ENCODE measurements at regions not wholly inside any gene's neighbourhood (a gene's known extent, or its start where the extent isn't known, plus 50 kb on each side); places are given as distances from the start of the nearest gene placed in this dataset.
A peak's percentile ranks its signal among the peaks of the same experiment; 100 is the strongest.

- WGBS, 2 donors = 39 to 42% methylated on average over 5 of the region's 5 CpGs
- H3K9me3 ChIP-seq = no peaks in the 10 kb centered on the region
- H3K4me1 ChIP-seq = peaks cover 0 to 18% (median 4%) of the 10 kb centered on the region in 9 donors
- intact Hi-C loops (cut with DNase I) = loop anchor here in 1 of 10 donors (10.0 kb wide), 1 partner anchor 371 kb away; no protein-coding TSS in a partner anchor
- no peaks in the 10 kb centered on the region for H3K36me3 ChIP-seq
- no peaks in the 10 kb centered on the region for H3K27me3 ChIP-seq
- ATAC-seq = peak in 5 of 8 donors; percentile 39 to 80 (median 54)
- no peak for DNase-seq
- no peak for TF ChIP-seq CTCF (IDR thresholded peaks at IDR 0.05)
- no peak overlapping the region for H3K4me3 ChIP-seq
- peak overlapping the region in 6 of 10 donors; percentile 2 to 48 (median 30) for H3K27ac ChIP-seq
Observed at GRCh38 chr3:102195198-102195948, 239.4 kb upstream of the ZPLD1 start.

DNA sequence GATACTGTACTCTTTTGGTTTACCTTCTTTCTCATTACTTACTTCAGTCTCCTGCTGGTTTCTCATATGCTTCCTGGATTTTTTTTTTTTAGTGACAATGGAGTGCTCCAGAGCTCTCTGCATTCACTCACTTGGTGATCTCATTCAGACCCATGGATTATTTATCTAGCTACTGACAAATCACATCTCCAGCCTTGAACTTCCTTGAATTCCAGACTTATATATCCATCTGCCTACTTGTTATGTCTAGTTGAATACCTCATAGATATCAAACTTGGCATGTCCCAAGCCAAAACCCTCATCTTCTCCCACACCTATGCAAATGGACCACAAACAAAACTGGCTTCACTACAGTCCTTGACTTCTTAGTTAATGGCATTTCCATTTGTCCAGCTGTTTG lies 234.7 kb upstream of the ZPLD1 start:
- H3K9me3 ChIP-seq = peaks cover 0 to 7% (median 0%) of the 10 kb centered on the region in 11 donors
- H3K27ac ChIP-seq = no peak overlapping the region
- H3K4me1 ChIP-seq = peaks cover 0 to 11% (median 3%) of the 10 kb centered on the region in 9 donors
- H3K36me3 ChIP-seq = no peaks in the 10 kb centered on the region
- ATAC-seq (no peak), DNase-seq (no peak)
- no peaks in the 10 kb centered on the region for H3K27me3 ChIP-seq
- intact Hi-C loops (cut with DNase I) = loop anchor here in 1 of 10 donors (10.0 kb wide), 1 partner anchor 115 kb away; no protein-coding TSS in a partner anchor
- H3K4me3 ChIP-seq = no peak overlapping the region
- no peak for TF ChIP-seq CTCF (IDR thresholded peaks at IDR 0.05)

DNA sequence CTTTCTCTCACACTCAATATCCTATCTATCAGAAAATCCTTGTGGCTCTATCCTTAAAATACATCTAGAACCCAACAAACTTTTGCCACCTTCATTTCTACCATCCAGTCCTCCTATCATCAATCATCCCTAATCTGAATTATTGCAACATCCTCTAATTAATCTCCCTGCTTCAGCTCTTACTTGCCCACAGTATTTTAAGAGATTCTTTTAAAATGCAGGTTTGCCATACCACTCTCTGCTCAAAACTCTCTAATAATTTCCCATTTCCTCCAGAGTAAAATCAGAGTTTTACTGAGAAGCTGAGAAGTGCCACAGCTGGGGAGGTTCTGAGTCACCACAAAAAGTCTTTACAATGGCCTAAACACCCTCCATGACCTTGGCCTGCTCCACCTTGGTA lies 234.3 kb upstream of the ZPLD1 start:
- Histone ChIP-seq H3K9me3 (peaks cover 0 to 7% (median 0%) of the 10 kb centered on the region in 11 donors), H3K36me3 (no peaks in the 10 kb centered on the region), H3K4me3 (no peak overlapping the region), H3K4me1 (peaks cover 0 to 7% (median 0%) of the 10 kb centered on the region in 9 donors), H3K27me3 (no peaks in the 10 kb centered on the region), H3K27ac (no peak overlapping the region)
- intact Hi-C loops (cut with DNase I) = loop anchor here in 1 of 10 donors (10.0 kb wide), 1 partner anchor 116 kb away; no protein-coding TSS in a partner anchor
- no peak for DNase-seq
- no peak for TF ChIP-seq CTCF (IDR thresholded peaks at IDR 0.05)
- no peak for ATAC-seq

- no peak for DNase-seq
- intact Hi-C loops (cut with DNase I) = loop anchor here in 1 of 10 donors (10.0 kb wide), 1 partner anchor 121 kb away; no protein-coding TSS in a partner anchor
- peak in 1 of 8 donors; percentile 20 for ATAC-seq
- Histone ChIP-seq H3K27me3 (no peaks in the 10 kb centered on the region), H3K9me3 (peaks cover 0 to 7% (median 0%) of the 10 kb centered on the region in 11 donors), H3K4me3 (no peak overlapping the region), H3K27ac (no peak overlapping the region), H3K4me1 (peaks cover 0 to 14% (median 0%) of the 10 kb centered on the region in 9 donors), H3K36me3 (no peaks in the 10 kb centered on the region)
- WGBS, 2 donors = 89 to 94% methylated on average over 1 of the region's 1 CpG
- TF ChIP-seq CTCF (IDR thresholded peaks at IDR 0.05) = no peak
Observed at GRCh38 chr3:102205647-102206046, 229.2 kb upstream of the ZPLD1 start.
